KMS-11 (cell line): ENCODE measurements at regions not wholly inside any gene's neighbourhood (a gene's known extent, or its start where the extent isn't known, plus 50 kb on each side); places are given as distances from the start of the nearest gene placed in this dataset.

Experiments
- H2AFZ ChIP-seq: fragments of 200-600 bp; sonication (generic); 2 replicates; pipeline ENCODE4 v1.6.1; 2016; ENCODE audit warnings: antibody characterized with exemption, mixed run types, low read depth
- H3K27ac ChIP-seq: fragments of 200-600 bp; sonication (generic); 2 replicates; pipeline ENCODE4 v1.6.1; 2016; ENCODE audit warnings: mild to moderate bottlenecking, mixed run types
- H3K27me3 ChIP-seq: fragments of 200-600 bp; sonication (generic); 2 replicates; pipeline ENCODE4 v1.6.1; 2017; ENCODE audit warnings: mild to moderate bottlenecking, low read depth, mixed run types, moderate library complexity; ENCODE audit not compliant: insufficient read depth
- H3K36me3 ChIP-seq: fragments of 200-600 bp; sonication (generic); 2 replicates; pipeline ENCODE4 v1.6.1; 2017; ENCODE audit warnings: mild to moderate bottlenecking, mixed run types; ENCODE audit not compliant: insufficient read depth
- H3K4me1 ChIP-seq: fragments of 200-600 bp; sonication (generic); 2 replicates; pipeline ENCODE4 v1.6.1; 2016; ENCODE audit warnings: mild to moderate bottlenecking, low read depth, mixed run types; ENCODE audit not compliant: poor library complexity, severe bottlenecking
- H3K4me2 ChIP-seq: fragments of 200-600 bp; sonication (generic); 2 replicates; pipeline ENCODE4 v1.7.0; 2016; ENCODE audit warnings: mild to moderate bottlenecking, mixed run types
- H3K4me3 ChIP-seq: fragments of 200-600 bp; sonication (generic); IDR thresholded peaks from 2 replicates; pipeline ENCODE4 v1.6.1; 2017; ENCODE audit warnings: low read depth, low read length, mixed read lengths; ENCODE audit not compliant: insufficient read depth
- H3K79me2 ChIP-seq: fragments of 200-600 bp; sonication (generic); 2 replicates; pipeline ENCODE4 v1.6.1; 2016; ENCODE audit warnings: low read depth, mixed run types; ENCODE audit not compliant: insufficient read depth
- H3K9ac ChIP-seq: fragments of 200-600 bp; sonication (generic); 2 replicates; pipeline ENCODE4 v1.6.1; 2016; ENCODE audit warnings: mild to moderate bottlenecking, mixed run types
- H4K20me1 ChIP-seq: fragments of 200-600 bp; sonication (generic); 2 replicates; pipeline ENCODE4 v1.6.1; 2016; ENCODE audit warnings: mild to moderate bottlenecking, mixed run types; ENCODE audit not compliant: insufficient read depth
- CTCF ChIP-seq: fragments of 200-600 bp; sonication (generic); conservative IDR thresholded peaks from 2 replicates; pipeline ENCODE4 v1.6.1; 2017; ENCODE audit warnings: low read depth, mild to moderate bottlenecking, antibody characterized with exemption, low read length, moderate library complexity, mixed read lengths

- Histone ChIP-seq H3K4me3 (no peak overlapping the region), H3K36me3 (no peaks in the 10 kb centered on the region), H4K20me1 (no peaks in the 10 kb centered on the region), H3K27ac (no peak overlapping the region), H2AFZ (no peak overlapping the region), H3K4me2 (no peak overlapping the region), H3K27me3 (no peaks in the 10 kb centered on the region), H3K4me1 (no peaks in the 10 kb centered on the region), H3K79me2 (no peaks in the 10 kb centered on the region), H3K9ac (no peak overlapping the region)
- TF ChIP-seq CTCF = no peak
Observed at GRCh38 chr22:47665151-47665550, 902.7 kb downstream of the TBC1D22A start.

GRCh38 chr22:47663615-47664605, 901.5 kb downstream of the TBC1D22A start:
- H3K27me3 ChIP-seq = no peaks in the 10 kb centered on the region
- H3K4me2 ChIP-seq = no peak overlapping the region
- H3K27ac ChIP-seq = no peak overlapping the region
- H3K79me2 ChIP-seq = no peaks in the 10 kb centered on the region
- H3K36me3 ChIP-seq = no peaks in the 10 kb centered on the region
- no peak overlapping the region for H3K9ac ChIP-seq
- H3K4me3 ChIP-seq = no peak overlapping the region
- H4K20me1 ChIP-seq = no peaks in the 10 kb centered on the region
- H3K4me1 ChIP-seq = no peaks in the 10 kb centered on the region
- TF ChIP-seq CTCF = no peak
- no peak overlapping the region for H2AFZ ChIP-seq

- no peaks in the 10 kb centered on the region for H3K4me1 ChIP-seq
- H3K79me2 ChIP-seq = no peaks in the 10 kb centered on the region
- H2AFZ ChIP-seq = no peak overlapping the region
- no peak overlapping the region for H3K4me2 ChIP-seq
- H3K27me3 ChIP-seq = no peaks in the 10 kb centered on the region
- no peaks in the 10 kb centered on the region for H3K36me3 ChIP-seq
- H3K27ac ChIP-seq = no peak overlapping the region
- no peak for TF ChIP-seq CTCF
- H3K4me3 ChIP-seq = no peak overlapping the region
- no peaks in the 10 kb centered on the region for H4K20me1 ChIP-seq
- H3K9ac ChIP-seq = no peak overlapping the region
Observed at GRCh38 chr22:47659467-47660223, 897.2 kb downstream of the TBC1D22A start.

GRCh38 chr22:47658182-47658581, 895.7 kb downstream of the TBC1D22A start:
- Histone ChIP-seq H2AFZ (no peak overlapping the region), H3K27me3 (no peaks in the 10 kb centered on the region)
- TF ChIP-seq CTCF = no peak

More at GRCh38 chr22:47658182-47658581, 895.7 kb downstream of the TBC1D22A start:
- Histone ChIP-seq H3K27ac (no peak overlapping the region), H4K20me1 (no peaks in the 10 kb centered on the region), H3K4me2 (no peak overlapping the region), H3K9ac (no peak overlapping the region), H3K4me3 (no peak overlapping the region), H3K4me1 (no peaks in the 10 kb centered on the region), H3K36me3 (no peaks in the 10 kb centered on the region), H3K79me2 (no peaks in the 10 kb centered on the region)
